ENCODE measurements at regions not wholly inside any gene's neighbourhood (a gene's known extent, or its start where the extent isn't known, plus 50 kb on each side); places are given as distances from the start of the nearest gene placed in this dataset.

DNA sequence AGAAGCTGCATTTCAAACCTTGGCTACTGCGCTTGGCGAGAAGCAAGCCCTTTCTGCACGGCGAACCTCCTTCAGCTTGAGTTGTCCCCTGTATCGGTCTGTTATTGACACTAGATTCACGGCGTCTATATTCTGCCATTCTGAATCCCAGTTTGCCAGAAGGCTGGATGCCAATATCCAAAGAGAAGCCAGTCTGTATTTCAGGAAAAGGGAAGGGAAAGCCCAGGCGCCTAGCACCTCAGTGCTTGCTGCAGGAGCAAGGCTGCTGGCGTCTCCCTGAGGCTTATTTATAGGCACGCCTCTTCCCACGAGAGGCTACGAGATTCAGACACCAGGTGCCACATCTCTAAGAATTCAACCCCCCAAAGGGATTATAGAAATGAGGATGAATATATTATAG, 89.6 kb upstream of the CDH4 start:
- TF ChIP-seq SIN3A (IDR thresholded peaks at IDR 0.05; ENCODE audit: borderline replicate concordance, low read depth, low read length) (no peak), NRF1 (IDR thresholded peaks at IDR 0.05; ENCODE audit: low read depth, low read length) (no peak), SMC3 (IDR thresholded peaks at IDR 0.05; ENCODE audit: low read depth, low read length) (no peak), MEF2A (IDR thresholded peaks at IDR 0.05; ENCODE audit: borderline replicate concordance, low read depth) (no peak), RAD21 (IDR thresholded peaks at IDR 0.05; ENCODE audit: low read length) (no peak), TAF1 (IDR thresholded peaks at IDR 0.05; ENCODE audit: borderline replicate concordance, low read depth, low read length) (no peak), FOXM1 (IDR thresholded peaks at IDR 0.05; ENCODE audit: low read depth) (no peak), POLR2AphosphoS5 (IDR thresholded peaks at IDR 0.05; ENCODE audit: low read depth, low read length) (no peak), CHD2 (IDR thresholded peaks at IDR 0.05; ENCODE audit: low read length, partially characterized antibody) (no peak)
- TF ChIP-seq, protein P1, sequence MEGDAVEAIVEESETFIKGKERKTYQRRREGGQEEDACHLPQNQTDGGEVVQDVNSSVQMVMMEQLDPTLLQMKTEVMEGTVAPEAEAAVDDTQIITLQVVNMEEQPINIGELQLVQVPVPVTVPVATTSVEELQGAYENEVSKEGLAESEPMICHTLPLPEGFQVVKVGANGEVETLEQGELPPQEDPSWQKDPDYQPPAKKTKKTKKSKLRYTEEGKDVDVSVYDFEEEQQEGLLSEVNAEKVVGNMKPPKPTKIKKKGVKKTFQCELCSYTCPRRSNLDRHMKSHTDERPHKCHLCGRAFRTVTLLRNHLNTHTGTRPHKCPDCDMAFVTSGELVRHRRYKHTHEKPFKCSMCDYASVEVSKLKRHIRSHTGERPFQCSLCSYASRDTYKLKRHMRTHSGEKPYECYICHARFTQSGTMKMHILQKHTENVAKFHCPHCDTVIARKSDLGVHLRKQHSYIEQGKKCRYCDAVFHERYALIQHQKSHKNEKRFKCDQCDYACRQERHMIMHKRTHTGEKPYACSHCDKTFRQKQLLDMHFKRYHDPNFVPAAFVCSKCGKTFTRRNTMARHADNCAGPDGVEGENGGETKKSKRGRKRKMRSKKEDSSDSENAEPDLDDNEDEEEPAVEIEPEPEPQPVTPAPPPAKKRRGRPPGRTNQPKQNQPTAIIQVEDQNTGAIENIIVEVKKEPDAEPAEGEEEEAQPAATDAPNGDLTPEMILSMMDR (IDR thresholded peaks at IDR 0.05): no peak
- TF ChIP-seq, protein P2, sequence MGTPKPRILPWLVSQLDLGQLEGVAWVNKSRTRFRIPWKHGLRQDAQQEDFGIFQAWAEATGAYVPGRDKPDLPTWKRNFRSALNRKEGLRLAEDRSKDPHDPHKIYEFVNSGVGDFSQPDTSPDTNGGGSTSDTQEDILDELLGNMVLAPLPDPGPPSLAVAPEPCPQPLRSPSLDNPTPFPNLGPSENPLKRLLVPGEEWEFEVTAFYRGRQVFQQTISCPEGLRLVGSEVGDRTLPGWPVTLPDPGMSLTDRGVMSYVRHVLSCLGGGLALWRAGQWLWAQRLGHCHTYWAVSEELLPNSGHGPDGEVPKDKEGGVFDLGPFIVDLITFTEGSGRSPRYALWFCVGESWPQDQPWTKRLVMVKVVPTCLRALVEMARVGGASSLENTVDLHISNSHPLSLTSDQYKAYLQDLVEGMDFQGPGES (IDR thresholded peaks at IDR 0.05; ENCODE audit: low read depth, low read length): no peak
- TF ChIP-seq, protein P3, sequence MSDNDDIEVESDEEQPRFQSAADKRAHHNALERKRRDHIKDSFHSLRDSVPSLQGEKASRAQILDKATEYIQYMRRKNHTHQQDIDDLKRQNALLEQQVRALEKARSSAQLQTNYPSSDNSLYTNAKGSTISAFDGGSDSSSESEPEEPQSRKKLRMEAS (IDR thresholded peaks at IDR 0.05; ENCODE audit: low read depth): no peak
- TF ChIP-seq, protein P4, sequence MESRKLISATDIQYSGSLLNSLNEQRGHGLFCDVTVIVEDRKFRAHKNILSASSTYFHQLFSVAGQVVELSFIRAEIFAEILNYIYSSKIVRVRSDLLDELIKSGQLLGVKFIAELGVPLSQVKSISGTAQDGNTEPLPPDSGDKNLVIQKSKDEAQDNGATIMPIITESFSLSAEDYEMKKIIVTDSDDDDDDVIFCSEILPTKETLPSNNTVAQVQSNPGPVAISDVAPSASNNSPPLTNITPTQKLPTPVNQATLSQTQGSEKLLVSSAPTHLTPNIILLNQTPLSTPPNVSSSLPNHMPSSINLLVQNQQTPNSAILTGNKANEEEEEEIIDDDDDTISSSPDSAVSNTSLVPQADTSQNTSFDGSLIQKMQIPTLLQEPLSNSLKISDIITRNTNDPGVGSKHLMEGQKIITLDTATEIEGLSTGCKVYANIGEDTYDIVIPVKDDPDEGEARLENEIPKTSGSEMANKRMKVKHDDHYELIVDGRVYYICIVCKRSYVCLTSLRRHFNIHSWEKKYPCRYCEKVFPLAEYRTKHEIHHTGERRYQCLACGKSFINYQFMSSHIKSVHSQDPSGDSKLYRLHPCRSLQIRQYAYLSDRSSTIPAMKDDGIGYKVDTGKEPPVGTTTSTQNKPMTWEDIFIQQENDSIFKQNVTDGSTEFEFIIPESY (IDR thresholded peaks at IDR 0.05; ENCODE audit: borderline replicate concordance, low read depth): no peak
- TF ChIP-seq, protein P5, sequence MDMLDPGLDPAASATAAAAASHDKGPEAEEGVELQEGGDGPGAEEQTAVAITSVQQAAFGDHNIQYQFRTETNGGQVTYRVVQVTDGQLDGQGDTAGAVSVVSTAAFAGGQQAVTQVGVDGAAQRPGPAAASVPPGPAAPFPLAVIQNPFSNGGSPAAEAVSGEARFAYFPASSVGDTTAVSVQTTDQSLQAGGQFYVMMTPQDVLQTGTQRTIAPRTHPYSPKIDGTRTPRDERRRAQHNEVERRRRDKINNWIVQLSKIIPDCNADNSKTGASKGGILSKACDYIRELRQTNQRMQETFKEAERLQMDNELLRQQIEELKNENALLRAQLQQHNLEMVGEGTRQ (IDR thresholded peaks at IDR 0.05; ENCODE audit: borderline replicate concordance, low read depth, low read length): no peak

Measured in SK-N-SH (cell line).